ENCODE measurements at regions not wholly inside any gene's neighbourhood (a gene's known extent, or its start where the extent isn't known, plus 50 kb on each side); places are given as distances from the start of the nearest gene placed in this dataset.

DNA sequence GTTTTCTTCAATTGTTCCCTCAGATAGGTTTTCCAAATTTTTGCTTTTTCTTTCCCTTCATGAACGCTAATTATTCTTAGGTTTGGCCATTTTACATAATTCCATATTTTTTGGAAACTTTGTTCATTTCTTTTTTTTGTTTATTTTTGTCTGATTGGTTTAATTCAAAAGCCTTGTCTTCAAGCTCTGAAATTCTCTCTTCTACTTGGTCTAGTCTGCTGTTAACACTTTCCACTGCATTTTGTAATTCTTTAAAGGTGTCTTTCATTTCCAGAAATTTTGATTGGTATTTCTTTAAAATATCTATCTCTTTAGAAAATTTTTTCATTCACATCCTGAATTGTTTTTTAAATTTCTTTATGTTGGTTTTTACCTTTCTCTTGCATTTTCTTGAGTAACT, 63.9 kb upstream of the VLDLR start:
- no peak overlapping the region for H4K8ac ChIP-seq (ENCODE audit: low read depth in 2 of 2, low read length in 2 of 2)
- H2AFZ ChIP-seq (replicated peaks; ENCODE audit: low read length, poor library complexity) = no peak overlapping the region
- H4K5ac ChIP-seq (ENCODE audit: low read depth, low read length) = no peak overlapping the region
- ChIA-PET POLR2A (ENCODE audit: unreplicated experiment) (no interaction called here), CTCF (no interaction called here)
- H3K27ac ChIP-seq (ENCODE audit: insufficient read depth, low read length) = no peak overlapping the region
- no peaks in the 10 kb centered on the region for H4K20me1 ChIP-seq (ENCODE audit: insufficient read depth, low read length)
- intact Hi-C loops (cut with micrococcal nuclease) (loop anchor here (2.0 to 5.0 kb wide), 3 partner anchors 65 to 400 kb away; no protein-coding TSS in a partner anchor), dilution Hi-C loops (cut with HindIII; ENCODE audit: low sequenced_read_pairs, unreplicated experiment) (no loop called here), in situ Hi-C loops (cut with MboI; ENCODE audit: low sequenced_read_pairs) (no loop called here)
- peaks cover 12% of the 10 kb centered on the region for H3K4me1 ChIP-seq (ENCODE audit: control insufficient read depth, insufficient read depth, low read length)
- H3K4me3 ChIP-seq (ENCODE audit: insufficient read depth, low read depth, low read length) = no peak overlapping the region
- H4K91ac ChIP-seq (ENCODE audit: insufficient read depth, low read depth, low read length) = no peak overlapping the region
- H3K4ac ChIP-seq (ENCODE audit: low read depth, low read length) = no peak overlapping the region
- H2BK5ac ChIP-seq (ENCODE audit: low read depth, low read length, poor library complexity, severe bottlenecking) = no peak overlapping the region
- BruUV-seq (replicated peaks) = no TSS peak
- no peak overlapping the region for H3K14ac ChIP-seq (replicated peaks; ENCODE audit: low read depth, low read length)
- H3K9me3 ChIP-seq (ENCODE audit: control insufficient read depth, insufficient read depth, low read length) = no peaks in the 10 kb centered on the region
- no peaks in the 10 kb centered on the region for H3K36me3 ChIP-seq (ENCODE audit: control insufficient read depth, insufficient read depth, low read length)
- H3K4me2 ChIP-seq (ENCODE audit: low read depth, low read length) = no peak overlapping the region
- no peak overlapping the region for H3K56ac ChIP-seq (ENCODE audit: extremely low read depth, insufficient read depth, low read length)
- DNase-seq (no peak), ATAC-seq (ENCODE audit: low read depth) (no peak)
- no peaks in the 10 kb centered on the region for H3K27me3 ChIP-seq (ENCODE audit: control insufficient read depth, insufficient read depth, low read length)
- TF ChIP-seq, protein P1, sequence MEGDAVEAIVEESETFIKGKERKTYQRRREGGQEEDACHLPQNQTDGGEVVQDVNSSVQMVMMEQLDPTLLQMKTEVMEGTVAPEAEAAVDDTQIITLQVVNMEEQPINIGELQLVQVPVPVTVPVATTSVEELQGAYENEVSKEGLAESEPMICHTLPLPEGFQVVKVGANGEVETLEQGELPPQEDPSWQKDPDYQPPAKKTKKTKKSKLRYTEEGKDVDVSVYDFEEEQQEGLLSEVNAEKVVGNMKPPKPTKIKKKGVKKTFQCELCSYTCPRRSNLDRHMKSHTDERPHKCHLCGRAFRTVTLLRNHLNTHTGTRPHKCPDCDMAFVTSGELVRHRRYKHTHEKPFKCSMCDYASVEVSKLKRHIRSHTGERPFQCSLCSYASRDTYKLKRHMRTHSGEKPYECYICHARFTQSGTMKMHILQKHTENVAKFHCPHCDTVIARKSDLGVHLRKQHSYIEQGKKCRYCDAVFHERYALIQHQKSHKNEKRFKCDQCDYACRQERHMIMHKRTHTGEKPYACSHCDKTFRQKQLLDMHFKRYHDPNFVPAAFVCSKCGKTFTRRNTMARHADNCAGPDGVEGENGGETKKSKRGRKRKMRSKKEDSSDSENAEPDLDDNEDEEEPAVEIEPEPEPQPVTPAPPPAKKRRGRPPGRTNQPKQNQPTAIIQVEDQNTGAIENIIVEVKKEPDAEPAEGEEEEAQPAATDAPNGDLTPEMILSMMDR (conservative IDR thresholded peaks at IDR 0.05; ENCODE audit: low read depth, low read length) = no peak
- TF ChIP-seq RFX5 (IDR thresholded peaks at IDR 0.05; ENCODE audit: low read depth, low read length) = no peak
- TF ChIP-seq, protein P2, sequence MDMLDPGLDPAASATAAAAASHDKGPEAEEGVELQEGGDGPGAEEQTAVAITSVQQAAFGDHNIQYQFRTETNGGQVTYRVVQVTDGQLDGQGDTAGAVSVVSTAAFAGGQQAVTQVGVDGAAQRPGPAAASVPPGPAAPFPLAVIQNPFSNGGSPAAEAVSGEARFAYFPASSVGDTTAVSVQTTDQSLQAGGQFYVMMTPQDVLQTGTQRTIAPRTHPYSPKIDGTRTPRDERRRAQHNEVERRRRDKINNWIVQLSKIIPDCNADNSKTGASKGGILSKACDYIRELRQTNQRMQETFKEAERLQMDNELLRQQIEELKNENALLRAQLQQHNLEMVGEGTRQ (IDR thresholded peaks at IDR 0.05; ENCODE audit: low read depth, low read length) = no peak
- no peak overlapping the region for H3K23ac ChIP-seq (ENCODE audit: low read depth, low read length)
- H2AK5ac ChIP-seq (ENCODE audit: low read depth, low read length) = no peak overlapping the region
- no peak overlapping the region for H3K18ac ChIP-seq (ENCODE audit: low read depth, low read length)
- H2BK15ac ChIP-seq (ENCODE audit: low read depth, low read length) = no peak overlapping the region
- peaks cover 9% of the 10 kb centered on the region; the same call in 1 of the 2 replicates for H3K9me1 ChIP-seq (ENCODE audit: insufficient read depth, low read length)
- H2BK120ac ChIP-seq (ENCODE audit: low read depth, low read length) = no peak overlapping the region
- WGBS, 2 experiments (ENCODE audit: extremely low coverage in 2 of 2, insufficient read length in 1 of 2) = no CpG with 5 or more reads among the region's 1 CpG
- H3K79me1 ChIP-seq (ENCODE audit: low read depth in 1 of 2, low read length in 2 of 2) = no peaks in the 10 kb centered on the region
- no peak overlapping the region for H2AK9ac ChIP-seq (replicated peaks; ENCODE audit: low read depth, low read length, poor library complexity)
- no peak overlapping the region for H2BK20ac ChIP-seq (ENCODE audit: low read depth, low read length)
- H3K9ac ChIP-seq (ENCODE audit: low read depth, low read length) = no peak overlapping the region

Measured in IMR-90 (cell line).